Non-pigmented ciliary epithelial cell (primary cell): ENCODE measurements at regions not wholly inside any gene's neighbourhood (a gene's known extent, or its start where the extent isn't known, plus 50 kb on each side); places are given as distances from the start of the nearest gene placed in this dataset.
"Not testable (repeated sequence)": the region's sequence is repeated elsewhere in the genome, so short reads cannot be mapped to it uniquely, and the experiment has no call there.

Experiments used
- DNase-seq: peaks from one replicate; pipeline ENCODE4 v3.0.0-alpha.2; 2010; ENCODE audit warnings: low read depth

DNA sequence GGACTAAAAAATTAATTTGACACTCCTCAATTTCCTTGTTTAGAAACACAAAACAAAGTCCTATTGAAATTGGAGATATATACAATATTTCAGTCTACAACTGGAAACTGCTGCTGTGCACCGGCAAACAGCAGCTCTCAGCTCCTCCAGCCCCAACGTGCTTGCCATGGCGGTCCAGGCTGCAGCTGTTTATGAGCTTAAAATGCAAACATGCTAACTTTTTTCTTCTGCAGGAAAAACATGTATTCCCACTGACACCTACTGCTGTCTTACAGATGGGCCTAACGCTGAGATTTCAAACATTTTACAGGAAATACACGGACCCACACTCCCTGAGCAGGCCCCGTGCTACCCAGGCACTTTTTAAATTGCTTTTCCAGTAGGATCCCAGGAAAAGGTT is 195.5 kb downstream of the BCL11A start:
- no peak for DNase-seq

DNA sequence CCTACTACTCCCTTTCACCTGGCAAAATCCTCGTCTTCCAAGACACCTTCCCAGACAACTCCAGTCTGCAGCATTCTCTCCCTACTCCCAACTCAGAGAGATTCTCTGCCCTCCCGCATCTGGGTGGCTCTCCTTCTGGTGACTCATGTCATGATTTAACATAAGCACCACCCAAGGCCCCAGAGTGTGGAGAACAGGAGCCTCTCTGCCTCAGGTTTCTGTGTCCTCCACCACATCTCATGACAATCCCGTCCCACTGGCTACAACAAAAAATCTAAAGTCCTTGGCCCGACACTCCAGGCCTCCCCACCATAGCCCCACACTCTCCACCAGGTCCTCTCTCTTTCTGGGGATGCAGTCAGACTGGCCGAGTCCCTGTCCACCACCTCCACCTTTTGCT is 197.1 kb downstream of the BCL11A start:
- DNase-seq, result no peak

DNA sequence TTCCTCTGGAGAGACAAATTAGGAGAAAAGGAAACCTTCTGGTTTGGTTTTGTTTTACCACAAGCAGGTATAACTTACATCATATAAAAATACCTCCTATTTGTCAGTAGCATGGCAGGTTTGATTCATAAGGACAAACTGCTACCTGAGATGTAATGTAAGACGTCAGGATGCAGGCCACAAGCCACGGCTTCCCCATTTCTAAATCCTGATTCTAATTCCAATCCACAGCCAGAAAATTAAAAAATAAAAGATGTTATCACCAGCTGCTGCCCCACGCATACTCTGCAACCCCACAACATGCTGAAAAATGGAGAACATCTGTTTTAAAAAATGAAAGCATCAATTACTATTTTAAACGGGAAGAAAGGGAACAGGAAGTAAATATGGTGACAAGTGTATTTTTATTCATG is 197.6 kb downstream of the BCL11A start:
- DNase-seq, result no peak

DNA sequence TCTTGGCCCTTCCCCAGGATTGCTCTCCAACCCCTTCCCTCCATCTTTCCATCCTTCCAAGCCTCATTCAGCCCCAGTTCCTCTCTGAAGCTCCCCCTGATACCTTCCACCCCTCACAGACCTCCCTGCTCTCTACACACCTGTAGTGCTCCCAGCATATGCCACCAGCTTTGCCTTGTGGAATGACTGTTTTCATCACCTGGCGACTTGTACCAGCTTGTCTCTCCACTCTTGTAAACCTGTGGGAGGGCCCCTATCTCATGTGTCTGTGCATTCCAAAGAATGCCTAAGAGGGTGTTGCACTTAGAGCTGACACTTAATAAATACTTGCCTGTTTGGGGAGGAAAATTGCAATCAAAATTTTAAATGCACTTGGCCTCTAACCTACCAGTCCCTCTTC is 198.7 kb downstream of the BCL11A start:
- no peak for DNase-seq

DNA sequence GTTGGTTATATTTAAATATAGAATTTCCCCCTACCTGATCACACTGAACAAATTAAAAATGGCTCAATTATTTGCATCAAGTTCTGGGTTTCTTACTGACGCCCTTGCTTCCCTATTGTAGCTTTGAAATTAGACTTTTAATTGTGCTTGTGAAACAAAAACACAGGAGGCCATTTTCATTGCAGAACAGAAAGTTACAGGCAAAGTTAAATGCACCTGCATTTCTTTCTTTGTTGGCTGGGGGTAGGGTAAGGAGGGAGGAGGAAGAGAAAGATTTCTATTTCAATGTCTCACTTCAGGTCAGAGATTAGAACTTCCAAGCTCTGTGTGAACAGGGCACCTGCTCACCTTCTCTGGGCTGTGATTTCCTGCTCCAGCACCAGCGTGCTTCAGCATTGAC is 199.6 kb downstream of the BCL11A start:
- no peak for DNase-seq

DNA sequence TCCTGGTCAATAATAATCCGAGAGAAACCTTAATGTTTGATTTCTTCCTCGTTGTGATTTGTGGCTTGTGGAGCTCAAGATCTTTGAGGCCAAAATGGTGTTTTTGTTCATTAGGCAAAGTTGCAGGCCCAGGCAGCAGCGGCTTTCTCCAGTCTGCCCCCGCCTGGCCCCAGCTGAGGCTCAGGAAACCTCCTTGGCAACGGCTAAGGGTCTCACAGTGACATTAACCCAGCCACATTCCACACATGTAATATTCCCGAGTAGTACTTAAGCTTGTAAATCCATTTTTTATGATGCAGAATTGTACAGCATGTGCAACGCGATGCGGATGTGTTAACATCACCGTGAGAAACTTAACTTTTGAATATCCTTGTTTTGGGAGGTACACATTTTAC is 200.1 kb downstream of the BCL11A start:
- DNase-seq, result no peak

DNA sequence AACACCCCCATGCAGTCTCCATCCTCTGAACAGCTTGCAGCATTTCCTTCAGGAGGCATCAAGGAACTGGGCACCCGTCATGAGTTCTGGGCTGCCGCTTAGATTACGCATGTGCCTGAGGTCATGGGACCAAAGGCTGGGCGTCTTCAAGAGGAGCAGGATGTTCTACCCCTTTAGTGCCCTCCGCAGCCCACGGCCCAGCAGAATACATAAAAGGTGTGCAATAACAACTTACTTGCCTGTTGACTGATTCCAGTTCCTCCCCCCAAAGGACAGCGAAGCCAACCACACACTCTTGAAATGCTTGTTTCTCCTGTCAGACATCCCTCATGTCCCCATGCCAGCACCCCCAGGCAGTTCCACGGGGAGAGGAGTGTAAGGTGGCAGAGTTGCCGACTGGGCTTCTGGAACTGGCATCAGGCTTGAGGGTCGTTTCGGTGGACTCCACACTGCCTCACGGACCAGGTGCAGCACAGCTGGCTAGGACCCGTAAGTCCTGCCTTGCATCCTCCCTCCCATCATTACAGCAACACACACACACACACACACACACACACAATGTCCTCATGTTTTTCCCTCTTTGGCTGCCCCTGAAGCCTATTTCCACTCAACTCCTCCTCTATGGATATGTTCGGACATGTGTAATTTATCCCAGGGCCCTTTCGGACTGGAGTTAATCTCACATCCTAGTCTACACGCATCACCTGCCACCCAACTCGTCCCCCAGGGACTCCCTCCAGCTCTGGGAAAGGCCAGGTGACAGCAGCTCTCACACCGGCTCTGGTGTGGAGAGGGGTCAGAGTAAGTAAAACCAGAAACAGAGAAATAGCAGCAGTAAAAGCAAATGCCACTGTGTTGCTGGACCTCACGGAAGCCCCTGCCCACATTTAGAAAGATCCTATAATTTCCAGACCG is 200.7 kb downstream of the BCL11A start:
- no peak for DNase-seq

DNA sequence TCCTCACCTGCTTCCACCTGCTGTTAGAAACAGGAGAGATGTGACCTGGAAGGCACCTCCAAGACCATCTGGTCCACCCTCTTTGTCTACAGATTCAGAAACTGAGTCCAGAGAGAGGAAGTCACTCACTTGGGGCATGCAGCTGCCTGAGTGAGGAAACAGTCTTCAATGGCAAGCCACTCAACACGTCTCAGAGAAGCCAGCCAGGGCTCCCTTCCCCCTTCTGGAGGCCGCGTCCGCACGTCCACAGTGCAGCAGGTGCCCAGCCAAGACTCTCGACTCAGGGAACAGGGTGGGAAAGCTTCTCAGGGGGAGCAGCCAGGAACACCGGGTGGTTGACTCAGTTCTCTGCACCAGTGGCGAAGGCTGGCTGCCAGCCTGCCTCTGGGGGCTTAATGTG is 201.7 kb downstream of the BCL11A start:
- DNase-seq, result no peak

DNA sequence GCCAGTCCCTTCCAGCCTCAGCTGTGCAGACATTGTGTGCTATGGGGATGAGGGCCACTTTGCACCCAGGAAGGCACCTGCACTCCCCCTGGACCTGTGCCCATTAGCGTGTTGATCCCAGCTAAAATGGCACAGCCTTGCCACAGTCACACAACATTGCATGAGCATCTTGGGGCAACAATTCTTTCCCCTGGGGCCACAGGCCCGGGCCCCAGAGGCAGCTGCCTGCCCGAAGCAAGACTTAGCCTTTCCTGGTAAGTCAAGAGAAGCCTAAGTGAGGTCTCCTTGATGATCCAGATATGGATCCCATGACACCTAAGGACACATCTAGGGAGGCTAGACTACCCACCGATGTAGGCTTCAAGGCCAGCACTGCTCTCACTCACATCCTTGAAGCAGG is 202.1 kb downstream of the BCL11A start:
- DNase-seq, result no peak

DNA sequence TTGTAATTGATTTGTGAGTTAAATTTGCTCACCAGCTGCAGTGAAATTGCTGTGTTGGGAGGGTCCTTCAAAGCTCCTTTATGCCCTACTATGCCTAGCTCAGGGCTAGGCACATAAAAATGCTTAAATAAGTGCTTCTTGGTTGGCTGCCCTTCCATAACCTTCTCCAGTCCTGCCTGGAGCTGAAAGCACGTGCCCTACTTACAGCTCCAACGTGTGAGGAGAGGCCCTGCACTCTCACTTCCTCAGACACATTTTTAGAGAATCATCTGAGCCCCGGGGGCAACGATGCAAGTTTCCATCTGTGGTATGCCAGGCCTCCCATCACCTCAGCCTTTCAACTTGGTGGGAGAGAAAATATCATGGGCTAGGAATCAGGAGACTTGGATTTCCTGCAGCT is 202.7 kb downstream of the BCL11A start:
- no peak for DNase-seq

DNA sequence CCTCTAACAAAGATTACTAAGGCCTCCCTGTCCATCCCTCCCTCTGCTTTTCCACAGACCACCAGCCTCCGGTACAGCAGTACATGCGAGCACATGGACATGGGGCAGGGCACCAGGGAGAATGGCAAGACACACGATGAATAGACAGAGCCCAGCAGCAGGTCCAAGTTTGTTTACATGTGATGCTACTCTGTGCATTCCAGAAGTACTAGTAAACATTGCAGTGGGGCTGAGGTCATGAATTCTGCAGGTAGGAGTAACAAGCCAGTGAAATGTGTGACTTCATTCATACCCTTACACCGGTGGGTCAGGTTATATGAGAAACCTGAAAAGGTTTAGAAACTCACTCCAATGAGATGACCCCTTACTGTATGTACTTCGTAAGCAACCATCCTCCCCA is 205.7 kb downstream of the BCL11A start:
- no peak for DNase-seq

DNA sequence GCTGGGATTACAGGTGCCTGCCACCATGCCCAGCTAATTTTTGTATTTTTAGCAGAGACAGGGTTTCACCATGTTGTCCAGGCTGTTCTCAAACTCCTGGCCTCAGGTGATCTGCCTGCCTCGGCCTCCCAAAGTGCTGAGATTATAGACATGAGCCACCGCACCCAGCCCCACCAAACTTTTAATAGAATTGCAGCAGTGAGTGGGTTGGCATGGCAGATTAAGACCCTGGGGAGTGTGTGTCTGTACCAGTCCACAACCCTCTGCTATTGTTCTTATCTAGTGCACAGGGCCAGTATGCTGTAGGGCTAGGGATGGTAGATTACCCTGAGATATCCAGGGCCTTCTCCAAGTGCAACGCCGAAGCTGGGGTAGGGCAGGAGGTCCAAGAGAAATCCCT is 211.0 kb downstream of the BCL11A start:
- not testable (repeated sequence) for DNase-seq

DNA sequence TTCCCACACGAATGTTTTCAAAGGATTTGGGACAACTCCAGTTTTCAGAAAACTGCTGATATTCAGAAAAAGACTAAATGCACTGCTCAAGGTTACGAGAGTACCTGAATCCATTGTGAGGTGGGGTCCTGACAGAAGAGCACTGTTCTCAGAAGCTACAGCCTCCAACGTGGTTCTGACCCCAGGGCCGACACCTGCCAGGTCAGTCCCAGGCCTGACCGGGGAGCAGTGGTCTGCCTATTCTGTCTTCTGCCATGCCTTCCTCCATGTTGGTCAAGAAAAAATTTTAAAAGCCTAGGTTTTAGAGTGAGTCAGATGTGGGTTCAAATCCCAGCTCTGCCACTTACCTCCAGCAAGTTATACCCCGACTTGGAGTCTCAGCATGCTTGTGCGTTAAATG is 212.3 kb downstream of the BCL11A start:
- no peak for DNase-seq

DNA sequence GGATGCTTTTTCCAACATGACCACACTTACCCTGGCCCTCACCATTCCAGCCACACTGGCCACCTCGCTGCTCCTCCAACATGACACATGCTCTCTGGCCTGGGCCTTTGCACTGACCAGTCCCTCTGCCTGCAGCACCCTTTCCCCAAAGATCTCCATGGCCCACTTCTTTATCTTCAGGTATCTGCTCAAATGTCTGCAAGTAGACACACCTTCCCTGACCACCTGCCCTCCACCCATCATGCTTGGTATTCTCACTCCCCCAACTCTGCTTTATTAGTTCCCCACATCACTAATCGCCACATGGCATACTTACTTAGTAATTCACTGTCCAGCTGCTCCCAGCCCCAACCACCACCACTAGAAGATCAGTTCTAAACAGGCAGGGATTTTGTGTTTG is 214.2 kb downstream of the BCL11A start:
- no peak for DNase-seq

DNA sequence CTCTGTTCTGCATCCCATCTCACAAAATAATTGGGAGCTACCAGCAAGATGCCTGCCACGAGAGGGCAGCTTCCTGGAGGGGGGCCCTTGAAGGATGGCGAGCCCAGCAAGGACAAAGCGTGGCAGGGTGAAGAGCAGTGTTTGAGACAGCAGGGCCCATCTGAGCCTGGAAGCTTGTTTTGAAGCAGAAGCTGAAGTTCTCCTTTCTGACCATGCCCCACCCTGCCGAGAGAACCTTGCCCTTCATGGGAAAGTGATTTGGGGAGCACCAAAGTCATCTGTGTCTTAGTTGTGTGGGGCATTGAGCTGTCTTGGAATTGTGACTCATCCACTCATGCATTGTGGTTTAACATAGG is 216.3 kb downstream of the BCL11A start:
- DNase-seq, result no peak

DNA sequence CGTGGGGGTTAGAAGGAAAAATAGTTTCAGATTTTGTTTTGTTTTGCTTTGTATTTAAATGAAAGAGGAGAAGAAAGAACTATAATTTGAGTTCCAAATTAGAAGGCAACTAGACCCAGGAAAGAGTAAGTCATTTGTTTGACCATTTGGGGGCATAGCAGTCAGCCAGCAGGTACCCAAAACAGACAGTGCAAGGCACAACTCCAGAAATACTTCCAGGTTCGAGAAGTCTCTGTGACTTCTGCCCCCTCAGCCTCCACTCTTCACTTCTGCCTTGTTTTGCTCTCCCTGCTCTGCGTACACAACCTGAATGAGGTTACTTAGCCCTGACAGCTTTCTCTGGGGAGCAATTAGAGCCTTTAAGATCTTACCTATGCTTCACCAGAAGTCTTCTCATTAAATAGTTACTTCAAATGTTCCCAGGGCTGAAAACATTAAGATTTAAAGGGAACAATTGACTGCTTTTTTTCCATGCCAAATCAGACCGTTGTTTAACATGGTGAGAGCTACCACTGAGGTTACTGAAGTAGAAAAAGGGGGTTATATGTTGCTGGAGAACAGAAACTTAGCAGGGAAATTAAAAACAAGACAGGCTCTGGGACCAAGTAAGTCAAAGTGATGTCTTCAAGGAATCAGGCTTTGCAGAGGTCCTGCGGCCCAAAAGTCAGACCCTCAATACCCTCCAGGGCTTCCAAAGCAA is 216.9 kb downstream of the BCL11A start:
- DNase-seq, result no peak

DNA sequence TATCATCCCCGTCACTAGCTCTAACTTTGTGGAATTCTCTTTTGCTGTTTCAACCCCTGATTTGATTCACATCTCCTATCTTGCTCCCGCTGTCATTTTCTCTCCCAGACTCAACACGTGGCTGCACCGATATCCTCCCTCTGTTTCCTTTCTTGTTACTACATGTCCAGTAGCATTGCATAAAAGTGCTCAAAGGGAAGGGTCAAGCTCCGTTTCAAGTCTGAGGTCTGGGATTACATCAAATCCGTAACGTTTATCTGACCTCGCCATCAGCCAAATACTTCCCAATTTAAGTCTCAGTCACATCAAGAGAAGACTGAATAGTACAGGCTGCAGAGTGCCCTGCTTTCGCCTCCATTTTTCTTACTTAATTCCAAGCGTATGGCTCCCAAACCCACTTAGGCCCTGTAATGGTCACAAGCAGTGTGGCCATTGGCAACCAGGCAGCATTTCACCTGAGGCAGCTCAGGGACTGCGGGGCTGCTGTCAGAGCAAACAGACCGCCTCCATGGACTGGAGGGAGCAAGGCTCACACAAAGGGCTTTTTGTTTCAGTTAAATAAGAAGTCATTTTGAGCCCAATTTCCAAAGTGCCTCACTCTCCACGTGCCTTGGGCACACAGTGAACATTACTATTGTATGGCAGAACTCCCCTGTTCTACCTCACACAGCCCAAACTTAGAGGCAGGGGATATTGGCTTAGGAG is 217.8 kb downstream of the BCL11A start:
- no peak for DNase-seq

DNA sequence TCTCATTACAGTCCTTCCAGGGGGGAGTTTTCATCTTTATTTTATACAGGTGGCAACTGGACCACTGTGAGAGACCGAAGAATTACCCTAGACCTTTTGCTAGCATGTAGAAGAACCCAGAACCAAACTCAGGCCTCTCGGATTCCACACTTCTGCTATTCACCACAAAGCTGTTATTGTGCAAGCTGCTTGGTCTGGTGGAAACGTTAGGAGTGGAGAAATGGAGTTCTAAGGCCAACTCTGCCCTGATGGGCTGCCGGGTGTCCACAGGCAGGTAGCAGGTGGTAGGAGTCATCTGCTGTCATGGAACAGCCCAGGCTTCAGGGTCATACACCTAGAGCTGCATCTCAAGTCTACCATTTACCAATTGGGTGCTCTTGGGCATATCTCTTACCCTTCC is 218.8 kb downstream of the BCL11A start:
- DNase-seq, result no peak

DNA sequence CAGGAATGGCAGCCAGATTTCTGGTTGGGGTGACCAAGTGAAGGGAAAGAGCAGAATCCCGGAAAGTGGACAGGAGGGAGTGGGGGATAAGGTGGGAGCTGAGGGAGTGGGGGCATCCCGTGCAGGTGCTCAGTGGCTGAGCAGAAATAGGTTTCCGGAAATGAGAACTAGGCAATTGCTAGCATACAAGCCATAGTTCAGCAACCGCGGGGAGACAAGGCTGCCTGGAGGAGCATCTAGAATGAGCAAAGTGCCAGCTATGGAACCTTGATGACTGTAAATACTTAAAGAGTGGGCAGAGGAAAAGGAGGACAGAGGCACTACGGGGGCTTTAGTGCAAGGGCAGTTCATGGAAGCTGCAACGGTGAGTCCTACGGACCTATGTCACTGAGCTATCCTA is 220.2 kb downstream of the BCL11A start:
- no peak for DNase-seq

DNA sequence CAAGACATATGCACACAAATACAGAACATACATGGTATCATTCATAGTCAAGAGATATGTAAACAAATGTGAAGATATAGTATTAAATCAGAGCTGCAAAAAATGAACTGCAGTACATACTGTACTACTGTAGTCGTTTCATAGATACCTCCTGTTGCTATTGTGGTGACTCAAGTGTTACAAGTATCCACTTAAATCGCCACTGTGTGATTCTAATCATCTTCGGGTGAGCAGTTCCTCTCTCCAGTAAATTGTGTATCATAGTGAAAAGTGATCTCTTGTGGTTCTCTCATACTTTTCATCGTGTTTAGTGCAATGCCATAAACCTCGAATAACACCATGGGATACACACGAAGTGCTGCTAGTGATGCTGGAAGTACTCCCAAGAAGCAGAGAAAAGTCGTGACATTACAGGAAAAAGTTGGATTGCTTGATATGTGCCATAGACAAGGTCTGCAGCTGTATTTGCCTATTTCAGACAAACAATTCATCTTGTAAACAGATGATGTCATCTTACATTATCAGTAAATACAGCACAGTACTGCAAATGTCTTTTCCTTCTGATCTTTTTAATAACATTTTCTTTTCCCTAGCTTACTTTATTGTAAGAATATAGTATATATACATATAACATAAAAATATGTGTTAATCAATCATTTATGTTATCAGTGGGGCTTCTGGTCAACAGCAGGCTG is 222.2 kb downstream of the BCL11A start:
- DNase-seq, result no peak

DNA sequence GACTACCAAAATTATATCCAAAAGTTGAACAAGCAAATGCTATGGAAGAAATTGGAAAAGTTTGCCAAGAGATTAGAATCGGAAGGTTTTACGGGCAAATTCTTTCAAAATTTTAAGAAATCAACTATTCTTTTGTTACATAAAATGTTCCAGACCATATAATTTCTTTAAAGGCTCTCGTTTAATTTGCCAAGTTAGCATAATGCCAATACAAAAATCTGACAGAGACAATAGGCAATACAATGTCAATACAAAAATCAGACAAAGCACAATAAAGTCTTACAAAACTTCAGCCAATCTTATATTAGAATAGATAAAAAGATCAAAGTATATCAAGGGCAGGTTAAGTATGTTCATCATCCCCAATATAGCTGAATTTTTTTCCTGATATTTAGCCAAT is 224.2 kb downstream of the BCL11A start:
- DNase-seq, result no peak

DNA sequence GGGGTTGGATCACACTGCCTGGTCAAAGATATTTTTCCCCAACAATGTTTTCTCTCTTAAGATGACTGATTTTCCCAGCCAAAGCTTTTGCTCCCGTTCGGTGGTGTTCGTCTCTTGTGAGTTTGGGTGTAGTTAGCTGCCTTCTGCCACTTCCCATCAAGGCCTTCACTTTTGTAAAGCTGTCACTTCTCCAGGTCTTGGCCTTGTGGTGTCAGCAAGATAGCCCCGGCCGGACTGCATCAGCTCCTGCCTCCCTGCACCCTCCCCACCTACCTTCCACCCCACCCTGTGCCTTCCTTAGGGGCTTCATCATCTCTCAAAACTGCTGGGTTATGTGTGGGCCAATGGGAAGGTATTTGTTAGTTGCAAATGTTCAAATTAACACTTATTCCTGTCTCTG is 228.9 kb downstream of the BCL11A start:
- no peak for DNase-seq

DNA sequence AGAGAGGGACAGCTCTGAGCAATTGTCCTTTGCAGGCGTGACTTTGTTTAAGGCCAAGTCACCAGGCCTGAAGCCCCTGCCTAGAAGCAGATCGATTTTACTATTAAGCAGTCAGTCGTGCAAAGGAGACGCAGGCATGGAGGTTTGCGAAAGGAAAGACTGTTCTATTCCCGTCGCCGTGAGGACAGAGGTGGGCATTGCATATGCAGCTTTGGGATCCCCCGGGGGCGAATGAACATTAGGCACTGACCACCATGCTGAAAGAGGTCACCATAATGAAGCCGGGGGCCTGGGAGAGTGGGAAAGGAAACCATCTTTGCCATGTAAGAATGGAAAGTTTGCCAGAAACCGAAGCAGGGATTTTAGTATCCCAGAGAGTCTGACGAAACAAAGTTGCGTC is 231.6 kb downstream of the BCL11A start:
- DNase-seq, result no peak
